HepG2 (cell line): ENCODE measurements at regions not wholly inside any gene's neighbourhood (a gene's known extent, or its start where the extent isn't known, plus 50 kb on each side); places are given as distances from the start of the nearest gene placed in this dataset.

Source experiments
- ATAC-seq: fragments of 200-7000 bp; cut with Tn5 transposase; 3 replicates; pipeline ENCODE4 v1.9.1; 2020; ENCODE audit warnings: mild to moderate bottlenecking, moderate library complexity
- BruUV-seq: library from RNA; stranded (reverse); fragments of 400-500 nt; replicated peaks from 2 replicates; lab custom pipeline; 2021; lab: Mats Ljungman, UMichigan
- CTCF ChIA-PET: fragments of 300-600 bp; formaldehyde crosslinking; extraction: SDS; loops from one replicate; lab custom pipeline; 2021; ENCODE audit warnings: low total read pairs, inconsistent platforms, low intra/inter-chr PET ratio; lab: Yijun Ruan, JAX
- POLR2A ChIA-PET: fragments of 350-600 bp; sonication (Branson Sonifier 250); formaldehyde crosslinking; loops from one replicate; lab custom pipeline; 2020; ENCODE audit warnings: antibody characterized with exemption, inconsistent platforms; lab: Yijun Ruan, JAX
- DNase-seq: peaks from one replicate; pipeline ENCODE4 v3.0.0-alpha.2; 2015; ENCODE audit warnings: low spot score
- FAIRE-seq: peaks from 3 replicates; lab custom pipeline; 2011; peaks lifted over from hg19 to GRCh38; lab: Jason Lieb, UNC
- H2AFZ ChIP-seq: one replicate; pipeline ENCODE4 v1.6.1; 2011; ENCODE audit warnings: low read length, inconsistent platforms
- H3K27ac ChIP-seq: fragments of 300-600 bp; 3 replicates; pipeline ENCODE4 v1.8.0; 2011; ENCODE audit warnings: mixed run types, mild to moderate bottlenecking, mixed read lengths, low read length, inconsistent platforms; ENCODE audit not compliant: insufficient read depth; ENCODE audit errors: extremely low read length
- H3K27me3 ChIP-seq, 2 experiments: fragments of 200-600 bp in 1 of 2; 2 replicates in 1 of 2; 3 replicates in 1 of 2; pipeline versions ENCODE4 v1.6.0 to v1.8.0; 2011; ENCODE audit warnings: low read length in 2 of 2, mild to moderate bottlenecking in 2 of 2, moderate library complexity in 2 of 2, inconsistent platforms in 1 of 2; ENCODE audit not compliant: insufficient read depth in 2 of 2, control insufficient read depth in 1 of 2
- H3K36me3 ChIP-seq, 2 experiments: fragments of 200-600 bp in 1 of 2; replicated peaks in 1 of 2; 2 replicates in 1 of 2; 3 replicates in 1 of 2; pipeline versions ENCODE4 v1.5.1 to v1.8.0; 2011; ENCODE audit warnings: low read length in 2 of 2, inconsistent platforms in 1 of 2; ENCODE audit not compliant: insufficient read depth in 2 of 2, control insufficient read depth in 1 of 2
- H3K4me1 ChIP-seq: 2 replicates; pipeline ENCODE4 v1.5.1; 2012; ENCODE audit warnings: low read length, inconsistent platforms; ENCODE audit not compliant: insufficient read depth
- H3K4me2 ChIP-seq: 2 replicates; pipeline ENCODE4 v1.6.0; 2011; ENCODE audit warnings: low read depth, low read length, inconsistent platforms
- H3K4me3 ChIP-seq, 3 experiments: fragments of 200-600 bp in 1 of 3; sonication (generic), shearing (Covaris generic) in 1 of 3; replicated peaks in 1 of 3; 2 replicates each; pipeline ENCODE4 v1.5.1; 2011 to 2016; ENCODE audit warnings: low read length in 3 of 3, inconsistent platforms in 2 of 3, low read depth in 2 of 3, mild to moderate bottlenecking in 2 of 3, control low read depth in 1 of 3, mixed read lengths in 1 of 3; ENCODE audit not compliant: insufficient read depth in 1 of 3
- H3K79me2 ChIP-seq: one replicate; pipeline ENCODE4 v1.6.1; 2011; ENCODE audit warnings: low read length, inconsistent platforms; ENCODE audit not compliant: insufficient read depth
- H3K9ac ChIP-seq: 2 replicates; pipeline ENCODE4 v1.6.0; 2011; ENCODE audit warnings: mild to moderate bottlenecking, low read depth, low read length, inconsistent platforms; ENCODE audit not compliant: insufficient read depth
- H3K9me3 ChIP-seq: 2 replicates; pipeline ENCODE4 v1.5.1; 2012; ENCODE audit warnings: mild to moderate bottlenecking, low read length
- H4K20me1 ChIP-seq: 2 replicates; pipeline ENCODE4 v1.6.0; 2011; ENCODE audit warnings: inconsistent platforms, mild to moderate bottlenecking, low read length, moderate library complexity; ENCODE audit not compliant: insufficient read depth
- MAFF ChIP-seq: IDR thresholded peaks from 2 replicates; pipeline ENCODE4 v1.6.1; 2011; ENCODE audit warnings: low read depth, low read length, improper control_type of control experiment
- MAFK ChIP-seq, 2 experiments: IDR thresholded peaks in 1 of 2; conservative IDR thresholded peaks in 1 of 2; 2 replicates each; pipeline ENCODE4 v1.6.1; 2011; ENCODE audit warnings: improper control_type of control experiment in 2 of 2, low read length in 2 of 2
- ZHX2 ChIP-seq, 2 experiments: sonication (generic) in 1 of 2; formaldehyde crosslinking in 1 of 2; IDR thresholded peaks; 2 replicates each; pipeline versions ENCODE4 v1.6.1 to v1.9.0; 2014 to 2022; ENCODE audit warnings: antibody characterized with exemption in 1 of 2, borderline replicate concordance in 1 of 2, inconsistent platforms in 1 of 2, low read depth in 1 of 2, missing genetic modification reagents in 1 of 2
- WGBS: methylation state at CpG from one replicate; pipeline ENCODE4 v1.1.6; 2017; ENCODE audit warnings: low lambda C conversion rate; 5-methylcytosine and 5-hydroxymethylcytosine counted together
- in situ Hi-C: cut with HindIII; loops from 2 replicates; pipeline ENCODE4 v1.10.0; 2017; ENCODE audit warnings: low pct_unique_long_range_greater_than_20kb; ENCODE audit not compliant: extremely low pct_ligation_motif_present
- intact Hi-C: fragments of 100-400 bp; cut with micrococcal nuclease; formaldehyde crosslinking; loops from one replicate; pipeline ENCODE4 v1.10.0; 2022; ENCODE audit not compliant: unreplicated experiment

GRCh38 chr3:144942838-144943197, 971.2 kb downstream of the DIPK2A start:
- TF ChIP-seq MAFF (peak; percentile 51; the same call in 1 of the 2 replicates), ZHX2 (IDR thresholded peaks at IDR 0.05; ENCODE audit: low read depth) (no peak), ZHX2 (CRISPR knock-in tag; IDR thresholded peaks at IDR 0.05; ENCODE audit: borderline replicate concordance) (no peak), MAFK (conservative IDR thresholded peaks at IDR 0.05 in 1 of 2, IDR thresholded peaks at IDR 0.05 in 1 of 2; ENCODE audit: low read length in 2 of 2) (peak; percentile 44 to 65; a peak in 2 of 4 replicates)
- ChIA-PET POLR2A (no interaction called here), CTCF (no interaction called here)
- no peak overlapping the region for H3K27ac ChIP-seq
- FAIRE-seq (no peak), DNase-seq (no peak), ATAC-seq (no peak)
- H3K9me3 ChIP-seq: peaks cover 37% of the 10 kb centered on the region
- no peaks in the 10 kb centered on the region for H3K79me2 ChIP-seq
- no peaks in the 10 kb centered on the region for H3K36me3 ChIP-seq
- H2AFZ ChIP-seq: no peak overlapping the region
- no peak overlapping the region for H3K9ac ChIP-seq
- in situ Hi-C loops (no loop called here), intact Hi-C loops (no loop called here)
- no peak overlapping the region for H3K4me2 ChIP-seq
- no peak overlapping the region for H3K4me3 ChIP-seq
- H3K4me1 ChIP-seq: no peaks in the 10 kb centered on the region
- H4K20me1 ChIP-seq: no peaks in the 10 kb centered on the region
- 11% methylated on average over 3 of the region's 3 CpGs for WGBS
- BruUV-seq: no TSS peak
- H3K27me3 ChIP-seq: no peaks in the 10 kb centered on the region; a peak in 1 of 5 replicates
